ENCODE measurements at regions not wholly inside any gene's neighbourhood (a gene's known extent, or its start where the extent isn't known, plus 50 kb on each side); places are given as distances from the start of the nearest gene placed in this dataset.
"Not testable (repeated sequence)": the region's sequence is repeated elsewhere in the genome, so short reads cannot be mapped to it uniquely, and the experiment has no call there.

- H3K36me3 ChIP-seq (ENCODE audit: low read length), result no peaks in the 10 kb centered on the region
- no peak overlapping the region for H2AFZ ChIP-seq (ENCODE audit: low read depth, low read length, severe bottlenecking)
- no peak overlapping the region for H3K27ac ChIP-seq (ENCODE audit: low read depth, low read length)
- no peaks in the 10 kb centered on the region; the same call in 1 of the 2 replicates for H4K20me1 ChIP-seq (ENCODE audit: low read depth, low read length)
- no peaks in the 10 kb centered on the region for H3K9me3 ChIP-seq (ENCODE audit: insufficient read depth, low read length)
- no peak overlapping the region for H3K4me2 ChIP-seq (ENCODE audit: low read depth, low read length, poor library complexity, severe bottlenecking)
- H3K4me3 ChIP-seq (ENCODE audit: insufficient read depth, low read length, poor library complexity, severe bottlenecking), result no peak overlapping the region
- TF ChIP-seq CTCF (IDR thresholded peaks at IDR 0.05; ENCODE audit: insufficient read depth, low read length, poor library complexity, severe bottlenecking) (no peak), EZH2phosphoT487 (conservative IDR thresholded peaks at IDR 0.05; ENCODE audit: low read length) (no peak)
- no peak overlapping the region for H3K9ac ChIP-seq (ENCODE audit: low read length)
- no peaks in the 10 kb centered on the region for H3K27me3 ChIP-seq (ENCODE audit: low read length)
- H3F3A ChIP-seq (ENCODE audit: insufficient read depth), result no peaks in the 10 kb centered on the region
- H3K79me2 ChIP-seq (ENCODE audit: insufficient read depth, low read length), result no peaks in the 10 kb centered on the region
- H3K9me2 ChIP-seq (replicated peaks; ENCODE audit: insufficient read depth, low read length), result no peaks in the 10 kb centered on the region
Observed at GRCh38 chr7:91492773-91493172, 228.5 kb downstream of the FZD1 start.

GRCh38 chr7:91494450-91494849 lies 230.2 kb downstream of the FZD1 start:
- TF ChIP-seq CTCF (IDR thresholded peaks at IDR 0.05; ENCODE audit: insufficient read depth, low read length, poor library complexity, severe bottlenecking), result no peak
- TF ChIP-seq EZH2phosphoT487 (conservative IDR thresholded peaks at IDR 0.05; ENCODE audit: low read length), result no peak
- H3K27me3 ChIP-seq (ENCODE audit: low read length), result no peaks in the 10 kb centered on the region
- no peaks in the 10 kb centered on the region for H3K36me3 ChIP-seq (ENCODE audit: low read length)
- no peaks in the 10 kb centered on the region for H3F3A ChIP-seq (ENCODE audit: insufficient read depth)
- no peak overlapping the region for H3K4me2 ChIP-seq (ENCODE audit: low read depth, low read length, poor library complexity, severe bottlenecking)
- H3K79me2 ChIP-seq (ENCODE audit: insufficient read depth, low read length), result no peaks in the 10 kb centered on the region
- H4K20me1 ChIP-seq (ENCODE audit: low read depth, low read length), result no peaks in the 10 kb centered on the region; the same call in 1 of the 2 replicates
- H3K27ac ChIP-seq (ENCODE audit: low read depth, low read length), result no peak overlapping the region
- no peak overlapping the region for H3K4me3 ChIP-seq (ENCODE audit: insufficient read depth, low read length, poor library complexity, severe bottlenecking)
- no peak overlapping the region for H3K9ac ChIP-seq (ENCODE audit: low read length)
- H3K9me3 ChIP-seq (ENCODE audit: insufficient read depth, low read length), result no peaks in the 10 kb centered on the region
- no peak overlapping the region for H2AFZ ChIP-seq (ENCODE audit: low read depth, low read length, severe bottlenecking)
- H3K9me2 ChIP-seq (replicated peaks; ENCODE audit: insufficient read depth, low read length), result no peaks in the 10 kb centered on the region

GRCh38 chr7:91496251-91496820 lies 232.1 kb downstream of the FZD1 start:
- TF ChIP-seq EZH2phosphoT487 (conservative IDR thresholded peaks at IDR 0.05; ENCODE audit: low read length), result no peak
- TF ChIP-seq CTCF (IDR thresholded peaks at IDR 0.05; ENCODE audit: insufficient read depth, low read length, poor library complexity, severe bottlenecking), result no peak

GRCh38 chr7:91497277-91497676 lies 233.0 kb downstream of the FZD1 start:
- not testable (repeated sequence) for H4K20me1 ChIP-seq (ENCODE audit: low read depth, low read length); H3K79me2 ChIP-seq (ENCODE audit: insufficient read depth, low read length); H3K27me3 ChIP-seq (ENCODE audit: low read length); H2AFZ ChIP-seq (ENCODE audit: low read depth, low read length, severe bottlenecking); H3K9me3 ChIP-seq (ENCODE audit: insufficient read depth, low read length); H3K9ac ChIP-seq (ENCODE audit: low read length); H3K36me3 ChIP-seq (ENCODE audit: low read length); H3F3A ChIP-seq (ENCODE audit: insufficient read depth); H3K27ac ChIP-seq (ENCODE audit: low read depth, low read length); H3K9me2 ChIP-seq (replicated peaks; ENCODE audit: insufficient read depth, low read length); H3K4me2 ChIP-seq (ENCODE audit: low read depth, low read length, poor library complexity, severe bottlenecking); H3K4me3 ChIP-seq (ENCODE audit: insufficient read depth, low read length, poor library complexity, severe bottlenecking)

More at GRCh38 chr7:91496251-91496820, 232.1 kb downstream of the FZD1 start:
- Histone ChIP-seq H3K9me2 (replicated peaks; ENCODE audit: insufficient read depth, low read length) (no peaks in the 10 kb centered on the region), H3K36me3 (ENCODE audit: low read length) (no peaks in the 10 kb centered on the region), H3K9ac (ENCODE audit: low read length) (no peak overlapping the region), H3F3A (ENCODE audit: insufficient read depth) (no peaks in the 10 kb centered on the region), H4K20me1 (ENCODE audit: low read depth, low read length) (no peaks in the 10 kb centered on the region; the same call in 1 of the 2 replicates), H3K27me3 (ENCODE audit: low read length) (no peaks in the 10 kb centered on the region), H3K4me2 (ENCODE audit: low read depth, low read length, poor library complexity, severe bottlenecking) (no peak overlapping the region), H3K4me3 (ENCODE audit: insufficient read depth, low read length, poor library complexity, severe bottlenecking) (no peak overlapping the region), H3K79me2 (ENCODE audit: insufficient read depth, low read length) (no peaks in the 10 kb centered on the region), H3K27ac (ENCODE audit: low read depth, low read length) (no peak overlapping the region), H3K9me3 (ENCODE audit: insufficient read depth, low read length) (no peaks in the 10 kb centered on the region), H2AFZ (ENCODE audit: low read depth, low read length, severe bottlenecking) (no peak overlapping the region)

Measured in SU-DHL-6 (cell line).